SK-N-SH (cell line): ENCODE measurements at regions not wholly inside any gene's neighbourhood (a gene's known extent, or its start where the extent isn't known, plus 50 kb on each side); places are given as distances from the start of the nearest gene placed in this dataset.

ENCODE experiments used
- CHD2 ChIP-seq: fragments of 150-350 bp; IDR thresholded peaks from 2 replicates; pipeline ENCODE4 v1.6.1; 2018; ENCODE audit warnings: low read length; ENCODE audit not compliant: partially characterized antibody
- EP300 ChIP-seq, 2 experiments: IDR thresholded peaks; 2 replicates each; pipeline versions ENCODE4 v1.4.0 to v1.6.1; 2012; ENCODE audit warnings: borderline replicate concordance in 1 of 2, low read depth in 1 of 2, low read length in 1 of 2
- EZH2phosphoT487 ChIP-seq: fragments of 200-600 bp; sonication (generic); IDR thresholded peaks from 2 replicates; pipeline ENCODE4 v1.6.1; 2017; ENCODE audit warnings: low read depth, mixed run types, mild to moderate bottlenecking, antibody characterized with exemption, moderate library complexity, borderline replicate concordance
- NFIC ChIP-seq: IDR thresholded peaks from 2 replicates; pipeline ENCODE4 v1.4.0; 2012; ENCODE audit warnings: borderline replicate concordance
- NRF1 ChIP-seq: IDR thresholded peaks from 2 replicates; pipeline ENCODE4 v1.6.1; 2012; ENCODE audit warnings: low read depth, mild to moderate bottlenecking, low read length
- RCOR1 ChIP-seq: fragments of 150-350 bp; IDR thresholded peaks from 2 replicates; pipeline ENCODE4 v1.6.1; 2017; ENCODE audit warnings: antibody characterized with exemption, low read length
- SMC3 ChIP-seq: IDR thresholded peaks from 2 replicates; pipeline ENCODE4 v1.6.1; 2012; ENCODE audit warnings: low read depth, low read length, improper control_type of control experiment
- TAF1 ChIP-seq: IDR thresholded peaks from 2 replicates; pipeline ENCODE4 v1.6.1; 2012; ENCODE audit warnings: low read depth, mild to moderate bottlenecking, low read length, moderate library complexity, borderline replicate concordance
- TF ChIP-seq, protein P1 (sequence below): fragments of 200-600 bp; sonication (generic); IDR thresholded peaks from 2 replicates; pipeline ENCODE4 v1.6.1; 2017; ENCODE audit warnings: antibody characterized with exemption, mild to moderate bottlenecking, moderate library complexity
- TF ChIP-seq, protein P2 (sequence below): IDR thresholded peaks from 2 replicates; pipeline ENCODE4 v1.4.0; 2012; ENCODE audit warnings: low read depth, borderline replicate concordance
- TF ChIP-seq, protein P3 (sequence below): IDR thresholded peaks from 2 replicates; pipeline ENCODE4 v1.6.1; 2012; ENCODE audit warnings: mild to moderate bottlenecking, low read depth, low read length, moderate library complexity
- TF ChIP-seq, protein P4 (sequence below): IDR thresholded peaks from 2 replicates; pipeline ENCODE4 v1.4.0; 2012; ENCODE audit warnings: low read depth, borderline replicate concordance

DNA sequence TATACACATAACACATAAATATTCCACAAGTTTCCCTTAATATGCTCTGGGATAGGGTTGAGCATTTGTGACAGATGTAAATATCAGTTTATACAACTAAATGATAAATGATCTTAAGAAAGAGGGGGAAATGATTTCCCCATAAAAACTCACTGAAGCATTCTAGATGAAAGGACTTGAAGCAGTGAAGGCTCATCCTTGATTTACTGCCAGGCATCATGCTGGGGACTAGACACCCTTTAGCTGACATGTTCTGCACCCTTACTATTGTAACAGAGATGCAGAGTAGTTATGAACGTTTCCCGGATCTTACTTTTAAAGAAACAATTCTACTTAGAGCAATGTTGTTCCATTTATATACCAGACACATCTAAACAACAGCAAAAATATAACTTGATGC is 235.8 kb downstream of the PTGER3 start:
- TF ChIP-seq, protein P1, sequence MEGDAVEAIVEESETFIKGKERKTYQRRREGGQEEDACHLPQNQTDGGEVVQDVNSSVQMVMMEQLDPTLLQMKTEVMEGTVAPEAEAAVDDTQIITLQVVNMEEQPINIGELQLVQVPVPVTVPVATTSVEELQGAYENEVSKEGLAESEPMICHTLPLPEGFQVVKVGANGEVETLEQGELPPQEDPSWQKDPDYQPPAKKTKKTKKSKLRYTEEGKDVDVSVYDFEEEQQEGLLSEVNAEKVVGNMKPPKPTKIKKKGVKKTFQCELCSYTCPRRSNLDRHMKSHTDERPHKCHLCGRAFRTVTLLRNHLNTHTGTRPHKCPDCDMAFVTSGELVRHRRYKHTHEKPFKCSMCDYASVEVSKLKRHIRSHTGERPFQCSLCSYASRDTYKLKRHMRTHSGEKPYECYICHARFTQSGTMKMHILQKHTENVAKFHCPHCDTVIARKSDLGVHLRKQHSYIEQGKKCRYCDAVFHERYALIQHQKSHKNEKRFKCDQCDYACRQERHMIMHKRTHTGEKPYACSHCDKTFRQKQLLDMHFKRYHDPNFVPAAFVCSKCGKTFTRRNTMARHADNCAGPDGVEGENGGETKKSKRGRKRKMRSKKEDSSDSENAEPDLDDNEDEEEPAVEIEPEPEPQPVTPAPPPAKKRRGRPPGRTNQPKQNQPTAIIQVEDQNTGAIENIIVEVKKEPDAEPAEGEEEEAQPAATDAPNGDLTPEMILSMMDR, result no peak
- no peak for TF ChIP-seq CHD2
- TF ChIP-seq NRF1, result no peak
- no peak for TF ChIP-seq TAF1
- no peak for TF ChIP-seq EP300 (IDR thresholded peaks at IDR 0.05; ENCODE audit: borderline replicate concordance in 1 of 2, low read depth in 1 of 2, low read length in 1 of 2)
- TF ChIP-seq, protein P2, sequence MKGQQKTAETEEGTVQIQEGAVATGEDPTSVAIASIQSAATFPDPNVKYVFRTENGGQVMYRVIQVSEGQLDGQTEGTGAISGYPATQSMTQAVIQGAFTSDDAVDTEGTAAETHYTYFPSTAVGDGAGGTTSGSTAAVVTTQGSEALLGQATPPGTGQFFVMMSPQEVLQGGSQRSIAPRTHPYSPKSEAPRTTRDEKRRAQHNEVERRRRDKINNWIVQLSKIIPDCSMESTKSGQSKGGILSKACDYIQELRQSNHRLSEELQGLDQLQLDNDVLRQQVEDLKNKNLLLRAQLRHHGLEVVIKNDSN, result no peak
- TF ChIP-seq, protein P3, sequence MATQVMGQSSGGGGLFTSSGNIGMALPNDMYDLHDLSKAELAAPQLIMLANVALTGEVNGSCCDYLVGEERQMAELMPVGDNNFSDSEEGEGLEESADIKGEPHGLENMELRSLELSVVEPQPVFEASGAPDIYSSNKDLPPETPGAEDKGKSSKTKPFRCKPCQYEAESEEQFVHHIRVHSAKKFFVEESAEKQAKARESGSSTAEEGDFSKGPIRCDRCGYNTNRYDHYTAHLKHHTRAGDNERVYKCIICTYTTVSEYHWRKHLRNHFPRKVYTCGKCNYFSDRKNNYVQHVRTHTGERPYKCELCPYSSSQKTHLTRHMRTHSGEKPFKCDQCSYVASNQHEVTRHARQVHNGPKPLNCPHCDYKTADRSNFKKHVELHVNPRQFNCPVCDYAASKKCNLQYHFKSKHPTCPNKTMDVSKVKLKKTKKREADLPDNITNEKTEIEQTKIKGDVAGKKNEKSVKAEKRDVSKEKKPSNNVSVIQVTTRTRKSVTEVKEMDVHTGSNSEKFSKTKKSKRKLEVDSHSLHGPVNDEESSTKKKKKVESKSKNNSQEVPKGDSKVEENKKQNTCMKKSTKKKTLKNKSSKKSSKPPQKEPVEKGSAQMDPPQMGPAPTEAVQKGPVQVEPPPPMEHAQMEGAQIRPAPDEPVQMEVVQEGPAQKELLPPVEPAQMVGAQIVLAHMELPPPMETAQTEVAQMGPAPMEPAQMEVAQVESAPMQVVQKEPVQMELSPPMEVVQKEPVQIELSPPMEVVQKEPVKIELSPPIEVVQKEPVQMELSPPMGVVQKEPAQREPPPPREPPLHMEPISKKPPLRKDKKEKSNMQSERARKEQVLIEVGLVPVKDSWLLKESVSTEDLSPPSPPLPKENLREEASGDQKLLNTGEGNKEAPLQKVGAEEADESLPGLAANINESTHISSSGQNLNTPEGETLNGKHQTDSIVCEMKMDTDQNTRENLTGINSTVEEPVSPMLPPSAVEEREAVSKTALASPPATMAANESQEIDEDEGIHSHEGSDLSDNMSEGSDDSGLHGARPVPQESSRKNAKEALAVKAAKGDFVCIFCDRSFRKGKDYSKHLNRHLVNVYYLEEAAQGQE, result no peak
- no peak for TF ChIP-seq RCOR1
- TF ChIP-seq NFIC, result no peak
- TF ChIP-seq, protein P4, sequence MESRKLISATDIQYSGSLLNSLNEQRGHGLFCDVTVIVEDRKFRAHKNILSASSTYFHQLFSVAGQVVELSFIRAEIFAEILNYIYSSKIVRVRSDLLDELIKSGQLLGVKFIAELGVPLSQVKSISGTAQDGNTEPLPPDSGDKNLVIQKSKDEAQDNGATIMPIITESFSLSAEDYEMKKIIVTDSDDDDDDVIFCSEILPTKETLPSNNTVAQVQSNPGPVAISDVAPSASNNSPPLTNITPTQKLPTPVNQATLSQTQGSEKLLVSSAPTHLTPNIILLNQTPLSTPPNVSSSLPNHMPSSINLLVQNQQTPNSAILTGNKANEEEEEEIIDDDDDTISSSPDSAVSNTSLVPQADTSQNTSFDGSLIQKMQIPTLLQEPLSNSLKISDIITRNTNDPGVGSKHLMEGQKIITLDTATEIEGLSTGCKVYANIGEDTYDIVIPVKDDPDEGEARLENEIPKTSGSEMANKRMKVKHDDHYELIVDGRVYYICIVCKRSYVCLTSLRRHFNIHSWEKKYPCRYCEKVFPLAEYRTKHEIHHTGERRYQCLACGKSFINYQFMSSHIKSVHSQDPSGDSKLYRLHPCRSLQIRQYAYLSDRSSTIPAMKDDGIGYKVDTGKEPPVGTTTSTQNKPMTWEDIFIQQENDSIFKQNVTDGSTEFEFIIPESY, result no peak
- TF ChIP-seq SMC3, result no peak
- no peak for TF ChIP-seq EZH2phosphoT487
